ENCODE measurements at regions not wholly inside any gene's neighbourhood (a gene's known extent, or its start where the extent isn't known, plus 50 kb on each side); places are given as distances from the start of the nearest gene placed in this dataset.

GRCh38 chr1:224540535-224540934 lies 75.6 kb upstream of the CNIH3 start:
- TF ChIP-seq NR2F2 (IDR thresholded peaks at IDR 0.05) (no peak), CTCF (IDR thresholded peaks at IDR 0.05; ENCODE audit: low read depth, low read length, missing input control) (no peak), HNF4G (IDR thresholded peaks at IDR 0.05) (no peak), ATF3 (IDR thresholded peaks at IDR 0.05) (no peak), TAF1 (conservative IDR thresholded peaks at IDR 0.05) (no peak), EGR1 (IDR thresholded peaks at IDR 0.05; ENCODE audit: low read depth in 2 of 2) (no peak), REST (IDR thresholded peaks at IDR 0.05) (no peak)

Data from liver (tissue), 3 donors.